ENCODE measurements at regions not wholly inside any gene's neighbourhood (a gene's known extent, or its start where the extent isn't known, plus 50 kb on each side); places are given as distances from the start of the nearest gene placed in this dataset.

DNA sequence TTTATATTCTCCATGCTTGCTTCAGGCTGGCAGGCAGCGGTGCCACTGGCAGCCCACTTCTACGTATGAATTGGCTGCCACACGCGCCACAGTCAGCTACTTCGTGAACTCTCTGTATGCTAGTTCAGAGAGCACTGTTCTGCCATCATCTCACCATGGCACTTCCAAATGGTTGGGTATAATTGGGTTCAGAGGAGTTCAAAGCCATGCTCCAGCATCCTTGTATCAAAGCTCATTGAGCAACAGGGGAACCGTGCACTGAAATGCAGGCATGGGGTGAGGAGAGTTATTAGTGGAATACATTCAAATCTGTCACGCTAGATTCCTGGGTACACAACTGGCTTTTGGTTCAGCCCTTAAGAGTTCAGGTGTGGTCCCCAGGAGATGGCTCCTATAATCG lies 519.9 kb upstream of the NOX3 start:
- H3K4me1 ChIP-seq: no peaks in the 10 kb centered on the region
- H3K27me3 ChIP-seq (ENCODE audit: control insufficient read depth, insufficient read depth, low read length): no peaks in the 10 kb centered on the region
- no peak overlapping the region for H3K4me3 ChIP-seq (ENCODE audit: low read depth, low read length)
- no peaks in the 10 kb centered on the region for H3K9me3 ChIP-seq (ENCODE audit: control insufficient read depth, low read length)
- no peak overlapping the region for H3K27ac ChIP-seq
- H3K9ac ChIP-seq: no peak overlapping the region
- H3K36me3 ChIP-seq (ENCODE audit: control insufficient read depth, insufficient read depth, low read length): no peaks in the 10 kb centered on the region
- H3K4me2 ChIP-seq (ENCODE audit: low read length): no peak overlapping the region
- no peaks in the 10 kb centered on the region for H3K79me2 ChIP-seq
- H2AFZ ChIP-seq: no peak overlapping the region
- TF ChIP-seq, protein P1, sequence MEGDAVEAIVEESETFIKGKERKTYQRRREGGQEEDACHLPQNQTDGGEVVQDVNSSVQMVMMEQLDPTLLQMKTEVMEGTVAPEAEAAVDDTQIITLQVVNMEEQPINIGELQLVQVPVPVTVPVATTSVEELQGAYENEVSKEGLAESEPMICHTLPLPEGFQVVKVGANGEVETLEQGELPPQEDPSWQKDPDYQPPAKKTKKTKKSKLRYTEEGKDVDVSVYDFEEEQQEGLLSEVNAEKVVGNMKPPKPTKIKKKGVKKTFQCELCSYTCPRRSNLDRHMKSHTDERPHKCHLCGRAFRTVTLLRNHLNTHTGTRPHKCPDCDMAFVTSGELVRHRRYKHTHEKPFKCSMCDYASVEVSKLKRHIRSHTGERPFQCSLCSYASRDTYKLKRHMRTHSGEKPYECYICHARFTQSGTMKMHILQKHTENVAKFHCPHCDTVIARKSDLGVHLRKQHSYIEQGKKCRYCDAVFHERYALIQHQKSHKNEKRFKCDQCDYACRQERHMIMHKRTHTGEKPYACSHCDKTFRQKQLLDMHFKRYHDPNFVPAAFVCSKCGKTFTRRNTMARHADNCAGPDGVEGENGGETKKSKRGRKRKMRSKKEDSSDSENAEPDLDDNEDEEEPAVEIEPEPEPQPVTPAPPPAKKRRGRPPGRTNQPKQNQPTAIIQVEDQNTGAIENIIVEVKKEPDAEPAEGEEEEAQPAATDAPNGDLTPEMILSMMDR (IDR thresholded peaks at IDR 0.05): no peak

DNA sequence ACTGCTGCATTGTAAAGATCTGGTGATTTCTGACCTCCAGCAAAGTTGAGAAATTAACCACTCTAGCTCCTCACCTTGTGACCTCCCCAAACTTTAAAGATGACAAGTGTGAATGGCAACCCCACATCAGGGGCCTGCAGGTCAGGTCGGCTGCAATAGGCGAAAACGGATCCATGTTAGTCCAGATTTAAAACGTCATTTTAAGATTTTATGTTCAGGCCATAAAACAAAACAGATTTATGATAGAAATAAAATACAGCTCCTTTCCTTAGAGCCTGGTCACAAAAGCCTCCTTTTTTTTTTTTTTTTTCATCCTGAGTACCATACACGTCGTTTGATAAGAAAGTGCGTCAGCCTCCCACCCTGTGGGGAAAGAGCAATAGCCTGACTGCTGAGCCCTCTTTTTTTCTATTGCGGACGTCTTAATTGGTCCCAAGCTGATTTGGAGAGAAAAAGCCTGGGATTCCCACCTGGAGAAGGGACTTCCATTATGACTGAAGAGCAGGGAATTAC lies 519.2 kb upstream of the NOX3 start:
- Histone ChIP-seq H3K4me2 (ENCODE audit: low read length) (no peak overlapping the region), H3K36me3 (ENCODE audit: control insufficient read depth, insufficient read depth, low read length) (no peaks in the 10 kb centered on the region), H3K4me1 (no peaks in the 10 kb centered on the region), H3K27ac (no peak overlapping the region), H3K9ac (no peak overlapping the region), H3K27me3 (ENCODE audit: control insufficient read depth, insufficient read depth, low read length) (no peaks in the 10 kb centered on the region), H2AFZ (no peak overlapping the region), H3K79me2 (no peaks in the 10 kb centered on the region), H3K4me3 (ENCODE audit: low read depth, low read length) (no peak overlapping the region), H3K9me3 (ENCODE audit: control insufficient read depth, low read length) (no peaks in the 10 kb centered on the region)
- TF ChIP-seq, protein P1 (IDR thresholded peaks at IDR 0.05): no peak

DNA sequence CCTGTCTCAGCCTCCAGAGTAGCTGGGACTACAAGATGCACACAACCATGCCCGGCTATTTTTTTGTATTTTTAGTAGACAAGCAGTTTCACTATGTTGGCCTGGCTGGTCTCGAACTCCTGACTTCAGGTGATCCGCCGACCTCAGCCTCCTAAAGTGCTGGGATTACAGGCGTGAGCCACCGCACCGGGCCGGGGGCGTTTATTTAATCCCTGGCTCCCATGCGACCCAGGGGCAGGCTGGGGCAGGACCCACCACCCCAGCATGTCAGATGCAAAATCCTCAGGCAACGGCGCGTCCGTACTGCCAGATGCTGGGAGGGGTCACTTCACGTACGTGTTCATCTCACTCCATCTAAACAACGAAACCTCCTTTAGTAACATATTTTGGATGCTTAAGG lies 518.7 kb upstream of the NOX3 start:
- no peak overlapping the region for H3K27ac ChIP-seq
- H3K9ac ChIP-seq: no peak overlapping the region
- H3K4me2 ChIP-seq (ENCODE audit: low read length): no peak overlapping the region
- no peak overlapping the region for H2AFZ ChIP-seq
- H3K4me1 ChIP-seq: no peaks in the 10 kb centered on the region
- no peaks in the 10 kb centered on the region for H3K36me3 ChIP-seq (ENCODE audit: control insufficient read depth, insufficient read depth, low read length)
- no peaks in the 10 kb centered on the region for H3K27me3 ChIP-seq (ENCODE audit: control insufficient read depth, insufficient read depth, low read length)
- H3K9me3 ChIP-seq (ENCODE audit: control insufficient read depth, low read length): no peaks in the 10 kb centered on the region
- H3K4me3 ChIP-seq (ENCODE audit: low read depth, low read length): no peak overlapping the region
- no peaks in the 10 kb centered on the region for H3K79me2 ChIP-seq
- TF ChIP-seq, protein P1 (IDR thresholded peaks at IDR 0.05): no peak

DNA sequence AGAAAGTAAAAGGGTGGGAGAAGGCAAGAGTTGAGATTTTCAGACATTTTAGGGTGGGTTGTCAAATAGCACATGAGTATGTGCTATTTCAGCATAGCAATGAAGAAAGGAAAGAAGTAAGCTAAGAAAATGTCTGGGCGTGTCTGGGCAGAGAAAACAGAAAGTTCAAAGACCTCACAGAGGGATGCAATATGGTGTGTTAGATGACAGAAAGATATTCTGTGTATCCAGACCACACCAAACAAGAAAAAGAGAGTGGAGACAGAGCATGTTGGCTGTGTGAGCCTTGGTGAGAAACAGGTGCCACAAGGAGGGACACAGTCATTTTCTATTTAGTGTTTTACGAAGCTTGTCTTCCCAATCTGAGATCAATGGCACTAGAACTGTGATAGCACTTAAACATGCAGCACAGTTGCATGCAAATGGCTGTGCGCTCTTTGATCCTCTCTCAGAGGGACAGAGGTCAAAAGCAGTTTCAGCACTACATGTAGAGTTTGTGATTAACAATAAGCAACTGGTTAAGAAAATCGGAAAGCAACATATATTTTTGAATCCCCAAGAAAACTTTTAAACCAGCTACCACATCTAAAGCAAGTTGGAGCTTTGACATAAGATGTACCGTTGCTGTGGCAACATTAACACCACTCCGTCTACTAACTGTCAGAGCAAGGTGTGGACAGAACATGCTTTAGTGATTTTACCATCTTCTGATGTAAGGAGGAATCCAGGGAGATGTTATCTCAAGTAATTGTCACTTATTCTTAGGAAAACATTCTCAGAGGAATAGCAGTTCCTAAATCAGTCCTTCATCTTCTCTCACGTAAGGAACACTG lies 515.5 kb upstream of the NOX3 start:
- H3K9me3 ChIP-seq (ENCODE audit: control insufficient read depth, low read length): no peaks in the 10 kb centered on the region
- H3K4me3 ChIP-seq (ENCODE audit: low read depth, low read length): no peak overlapping the region
- no peak overlapping the region for H3K4me2 ChIP-seq (ENCODE audit: low read length)
- H2AFZ ChIP-seq: no peak overlapping the region
- TF ChIP-seq, protein P1 (IDR thresholded peaks at IDR 0.05): no peak
- no peak overlapping the region for H3K27ac ChIP-seq
- H3K36me3 ChIP-seq (ENCODE audit: control insufficient read depth, insufficient read depth, low read length): no peaks in the 10 kb centered on the region
- H3K9ac ChIP-seq: no peak overlapping the region
- H3K27me3 ChIP-seq (ENCODE audit: control insufficient read depth, insufficient read depth, low read length): no peaks in the 10 kb centered on the region
- no peaks in the 10 kb centered on the region for H3K4me1 ChIP-seq
- no peaks in the 10 kb centered on the region for H3K79me2 ChIP-seq

DNA sequence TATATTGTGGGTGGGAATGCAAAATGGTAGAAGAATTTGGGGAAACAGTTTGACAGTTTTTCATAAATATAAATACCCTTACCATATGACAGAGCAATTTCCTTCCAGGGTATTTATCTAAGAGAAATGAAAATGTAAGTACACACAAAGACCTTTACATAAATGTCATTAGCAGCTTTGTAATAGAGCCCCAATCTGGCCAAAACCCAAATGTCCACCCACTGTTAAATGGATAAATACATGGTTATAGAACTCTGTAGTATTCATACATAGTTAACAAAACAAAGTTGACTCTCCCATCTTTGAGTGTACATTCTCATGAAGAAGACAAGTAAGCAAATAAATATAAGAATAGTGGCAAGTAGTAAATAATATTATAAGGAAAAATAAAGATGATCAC lies 514.8 kb upstream of the NOX3 start:
- H2AFZ ChIP-seq: no peak overlapping the region
- H3K4me1 ChIP-seq: no peaks in the 10 kb centered on the region
- H3K36me3 ChIP-seq (ENCODE audit: control insufficient read depth, insufficient read depth, low read length): no peaks in the 10 kb centered on the region
- H3K9ac ChIP-seq: no peak overlapping the region
- H3K79me2 ChIP-seq: no peaks in the 10 kb centered on the region
- no peak overlapping the region for H3K4me3 ChIP-seq (ENCODE audit: low read depth, low read length)
- no peaks in the 10 kb centered on the region for H3K27me3 ChIP-seq (ENCODE audit: control insufficient read depth, insufficient read depth, low read length)
- TF ChIP-seq, protein P1 (IDR thresholded peaks at IDR 0.05): no peak
- H3K4me2 ChIP-seq (ENCODE audit: low read length): no peak overlapping the region
- H3K9me3 ChIP-seq (ENCODE audit: control insufficient read depth, low read length): no peaks in the 10 kb centered on the region
- H3K27ac ChIP-seq: no peak overlapping the region
